Body of pancreas (tissue), 4 donors: ENCODE measurements at regions not wholly inside any gene's neighbourhood (a gene's known extent, or its start where the extent isn't known, plus 50 kb on each side); places are given as distances from the start of the nearest gene placed in this dataset.
A peak's percentile ranks its signal among the peaks of the same experiment; 100 is the strongest.

ENCODE experiments used
- ATAC-seq: fragments of 150-250 bp; one replicate; pipeline ENCODE4 v1.9.1; 2016
- DNase-seq, 4 donors: peaks; one replicate each; pipeline ENCODE4 v3.0.0-alpha.2; 2019
- H3K27ac ChIP-seq, 4 donors: fragments of 200-600 bp; sonication (generic); 1 replicate in 3 of 4; 2 replicates in 1 of 4; pipeline versions ENCODE4 v1.5.1 to v1.6.1; 2016 to 2019; ENCODE audit warnings: mild to moderate bottlenecking in 1 of 4, mixed read lengths in 1 of 4, moderate library complexity in 1 of 4
- H3K27me3 ChIP-seq, 2 donors: fragments of 200-600 bp; sonication (generic); one replicate each; pipeline ENCODE4 v1.6.0; 2016; ENCODE audit warnings: mild to moderate bottlenecking in 1 of 2
- H3K36me3 ChIP-seq, 2 donors: fragments of 200-600 bp; sonication (generic); replicated peaks in 1 of 2; 2 replicates each; pipeline ENCODE4 v1.5.1; 2016; ENCODE audit warnings: low read depth in 2 of 2; ENCODE audit not compliant: insufficient read depth in 1 of 2
- H3K4me1 ChIP-seq: fragments of 200-600 bp; sonication (generic); one replicate; pipeline ENCODE4 v1.6.0; 2016
- H3K4me3 ChIP-seq, 2 donors: fragments of 200-600 bp; sonication (generic); 1 replicate in 1 of 2; 2 replicates in 1 of 2; pipeline ENCODE4 v1.5.1; 2016 to 2019
- H3K9me3 ChIP-seq, 3 donors: fragments of 200-600 bp; sonication (generic); 1 replicate in 2 of 3; 2 replicates in 1 of 3; pipeline ENCODE4 v1.5.1; 2016
- CTCF ChIP-seq, 7 experiments: fragments of 450-650 bp in 4 of 7; fragments of 200-600 bp in 3 of 7; sonication (generic) in 3 of 7; IDR thresholded peaks; one replicate each; pipeline ENCODE4 v1.5.1; 2016 to 2019; ENCODE audit warnings: antibody characterized with exemption in 7 of 7
- POLR2A ChIP-seq, 3 donors: fragments of 450-650 bp; IDR thresholded peaks; one replicate each; pipeline ENCODE4 v1.6.1; 2016; ENCODE audit warnings: antibody characterized with exemption in 3 of 3, mild to moderate bottlenecking in 2 of 3
- WGBS, 2 donors: methylation state at CpG; one replicate each; pipeline ENCODE4 v1.1.5; 2017; 5-methylcytosine and 5-hydroxymethylcytosine counted together
- intact Hi-C: fragments of 100-400 bp; cut with DNase I; formaldehyde crosslinking; loops from one replicate; pipeline ENCODE4 v1.15.1; 2023

- no peaks in the 10 kb centered on the region for H3K4me1 ChIP-seq
- H3K27me3 ChIP-seq: no peaks in the 10 kb centered on the region
- no peak for DNase-seq
- no peak overlapping the region for H3K4me3 ChIP-seq
- TF ChIP-seq POLR2A (IDR thresholded peaks at IDR 0.05) (no peak), CTCF (IDR thresholded peaks at IDR 0.05) (no peak)
- ATAC-seq: no peak
- H3K9me3 ChIP-seq: no peaks in the 10 kb centered on the region
- intact Hi-C loops: no loop called here
- H3K36me3 ChIP-seq: no peaks in the 10 kb centered on the region
- 19 to 38% methylated on average over 1 of the region's 1 CpG for WGBS, 2 donors
- no peak overlapping the region for H3K27ac ChIP-seq
Measured at GRCh38 chr15:39219608-39220007, 361.3 kb upstream of the THBS1 start.

DNA sequence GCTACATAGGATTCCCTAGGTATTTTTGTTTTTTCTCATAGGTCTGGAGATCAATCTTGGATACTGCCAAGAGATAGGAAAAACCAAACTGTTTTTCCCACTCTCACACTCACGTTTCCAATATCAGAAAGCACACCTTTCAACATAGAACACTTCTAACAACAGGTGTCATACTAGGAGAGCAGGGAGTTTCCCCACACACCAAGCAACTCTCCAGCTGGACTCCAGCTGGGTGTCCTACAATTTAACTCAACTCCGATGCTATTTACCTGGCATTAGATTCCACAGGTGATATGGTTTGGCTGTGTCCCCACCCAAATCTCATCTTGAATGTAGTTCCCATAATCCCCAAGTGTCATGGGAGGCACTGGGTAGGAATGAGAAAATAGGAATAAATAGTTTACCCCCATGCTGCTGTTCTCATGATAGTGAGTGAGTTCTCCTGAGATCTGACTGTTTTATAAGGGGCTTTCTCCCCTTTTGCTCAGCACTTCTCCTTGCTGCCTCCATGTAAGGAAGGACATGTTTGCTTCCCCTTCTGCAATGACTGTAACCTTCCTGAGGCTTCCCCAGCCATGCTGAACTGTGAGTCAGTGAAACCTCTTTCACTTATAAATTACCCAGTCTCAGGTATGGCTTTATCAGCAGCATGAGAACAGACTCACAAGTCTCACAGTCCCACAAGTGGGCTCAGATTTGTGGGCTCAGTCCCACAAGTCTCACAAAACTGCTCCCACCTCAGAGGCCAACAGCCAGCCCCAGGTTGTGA is 354.5 kb upstream of the THBS1 start:
- Histone ChIP-seq H3K27ac (peak overlapping the region in 1 of 4 donors; percentile 50), H3K9me3 (no peaks in the 10 kb centered on the region), H3K27me3 (no peaks in the 10 kb centered on the region), H3K4me3 (no peak overlapping the region), H3K36me3 (no peaks in the 10 kb centered on the region), H3K4me1 (peaks cover 32% of the 10 kb centered on the region)
- no peak for TF ChIP-seq POLR2A (IDR thresholded peaks at IDR 0.05)
- TF ChIP-seq CTCF (IDR thresholded peaks at IDR 0.05): no peak
- WGBS, 2 donors: 15 to 40% methylated on average over 2 of the region's 2 CpGs
- ATAC-seq (peak; percentile 74), DNase-seq (peak in 3 of 4 donors; percentile 30 to 64 (median 30))
- intact Hi-C loops: no loop called here

DNA sequence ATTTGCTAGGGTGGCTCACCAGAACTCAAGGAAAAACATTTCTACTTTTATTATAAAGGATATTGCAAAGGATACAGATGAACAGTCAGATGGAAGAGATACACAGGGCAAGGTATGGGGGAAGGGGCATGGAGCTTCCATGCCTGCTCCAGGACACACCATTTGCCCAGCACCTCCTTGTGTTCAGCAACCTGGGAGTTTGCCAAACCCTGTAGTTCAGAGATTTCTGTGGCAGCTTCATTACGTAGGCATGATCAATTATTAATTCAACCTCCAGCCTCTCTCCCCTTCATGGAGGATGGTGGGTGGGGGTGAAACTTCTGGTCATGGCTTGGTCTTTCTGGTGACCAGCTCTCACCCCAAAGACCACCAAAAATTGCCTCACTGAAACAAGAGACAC is 353.9 kb upstream of the THBS1 start:
- Histone ChIP-seq H3K27ac (no peak overlapping the region), H3K9me3 (no peaks in the 10 kb centered on the region), H3K36me3 (no peaks in the 10 kb centered on the region), H3K4me3 (no peak overlapping the region), H3K27me3 (no peaks in the 10 kb centered on the region), H3K4me1 (peaks cover 32% of the 10 kb centered on the region)
- DNase-seq (peak in 2 of 4 donors; percentile 14 to 34), ATAC-seq (no peak)
- TF ChIP-seq CTCF (IDR thresholded peaks at IDR 0.05) (no peak), POLR2A (IDR thresholded peaks at IDR 0.05) (no peak)
- intact Hi-C loops: no loop called here
- WGBS, 2 donors: 50 to 67% methylated on average over 1 of the region's 1 CpG

GRCh38 chr15:39228889-39229288 is 352.0 kb upstream of the THBS1 start:
- Histone ChIP-seq H3K27ac (no peak overlapping the region), H3K4me1 (peaks cover 32% of the 10 kb centered on the region), H3K36me3 (no peaks in the 10 kb centered on the region), H3K9me3 (no peaks in the 10 kb centered on the region), H3K27me3 (no peaks in the 10 kb centered on the region), H3K4me3 (no peak overlapping the region)
- TF ChIP-seq POLR2A (IDR thresholded peaks at IDR 0.05): no peak
- TF ChIP-seq CTCF (IDR thresholded peaks at IDR 0.05): no peak
- 97 to 98% methylated on average over 1 of the region's 1 CpG for WGBS, 2 donors
- DNase-seq (no peak), ATAC-seq (no peak)
- intact Hi-C loops: no loop called here
